GM10248 (cell line): ENCODE measurements at regions not wholly inside any gene's neighbourhood (a gene's known extent, or its start where the extent isn't known, plus 50 kb on each side); places are given as distances from the start of the nearest gene placed in this dataset.
A peak's percentile ranks its signal among the peaks of the same experiment; 100 is the strongest.
"Not testable (repeated sequence)": the region's sequence is repeated elsewhere in the genome, so short reads cannot be mapped to it uniquely, and the experiment has no call there.

Experiments
- CTCF ChIA-PET: fragments of 300-600 bp; sonication (Branson Sonifier 250); formaldehyde crosslinking; extraction: SDS; loops from one replicate; lab custom pipeline; 2021; ENCODE audit warnings: antibody characterized with exemption; lab: Yijun Ruan, JAX
- POLR2A ChIA-PET: fragments of 350-650 bp; sonication (Branson Sonifier 250); formaldehyde crosslinking; extraction: SDS; loops from one replicate; lab custom pipeline; 2020; ENCODE audit warnings: antibody characterized with exemption; lab: Yijun Ruan, JAX
- DNase-seq: peaks from one replicate; pipeline ENCODE4 v3.0.0; 2012; ENCODE audit errors: extremely low spot score
- CTCF ChIP-seq: IDR thresholded peaks from 2 replicates; pipeline ENCODE4 v1.5.1; 2012; ENCODE audit warnings: mild to moderate bottlenecking, low read depth; ENCODE audit errors: extremely low read depth, missing control alignments, control extremely low read depth

- POLR2A ChIA-PET, CTCF ChIA-PET, DNase-seq: not testable (repeated sequence)
- peak; percentile 15 for TF ChIP-seq CTCF
Observed at GRCh38 chr6:58003417-58004167, 686.2 kb downstream of the PRIM2 start.

GRCh38 chr6:58007334-58008000 is 690.0 kb downstream of the PRIM2 start:
- POLR2A ChIA-PET, CTCF ChIA-PET, DNase-seq: not testable (repeated sequence)

- CTCF ChIA-PET, POLR2A ChIA-PET, DNase-seq: not testable (repeated sequence)
Observed at GRCh38 chr6:58008001-58008335, 690.5 kb downstream of the PRIM2 start.

- DNase-seq, CTCF ChIA-PET, POLR2A ChIA-PET: not testable (repeated sequence)
Observed at GRCh38 chr6:58011954-58012600, 694.6 kb downstream of the PRIM2 start.

GRCh38 chr6:58016614-58017013 is 699.2 kb downstream of the PRIM2 start:
- CTCF ChIA-PET, POLR2A ChIA-PET, DNase-seq: not testable (repeated sequence)

GRCh38 chr6:58028188-58028587 is 710.8 kb downstream of the PRIM2 start:
- POLR2A ChIA-PET, CTCF ChIA-PET, DNase-seq: not testable (repeated sequence)

GRCh38 chr6:58038213-58038612 is 720.8 kb downstream of the PRIM2 start:
- POLR2A ChIA-PET, DNase-seq, CTCF ChIA-PET: not testable (repeated sequence)

- POLR2A ChIA-PET, DNase-seq, CTCF ChIA-PET: not testable (repeated sequence)
Observed at GRCh38 chr6:58046584-58046983, 729.2 kb downstream of the PRIM2 start.

GRCh38 chr6:58047389-58047788 is 730.0 kb downstream of the PRIM2 start:
- CTCF ChIA-PET, POLR2A ChIA-PET, DNase-seq: not testable (repeated sequence)

- CTCF ChIA-PET, POLR2A ChIA-PET, DNase-seq: not testable (repeated sequence)
Observed at GRCh38 chr6:58047865-58048264, 730.4 kb downstream of the PRIM2 start.

GRCh38 chr6:58055465-58056176 is 738.2 kb downstream of the PRIM2 start:
- CTCF ChIA-PET, POLR2A ChIA-PET, DNase-seq: not testable (repeated sequence)

- CTCF ChIA-PET, POLR2A ChIA-PET, DNase-seq: not testable (repeated sequence)
Observed at GRCh38 chr6:58059701-58060100, 742.3 kb downstream of the PRIM2 start.

GRCh38 chr6:58063542-58063941 is 746.1 kb downstream of the PRIM2 start:
- DNase-seq, POLR2A ChIA-PET, CTCF ChIA-PET: not testable (repeated sequence)

- DNase-seq, POLR2A ChIA-PET, CTCF ChIA-PET: not testable (repeated sequence)
Observed at GRCh38 chr6:58067867-58068548, 750.6 kb downstream of the PRIM2 start.
